GM20431 (cell line): ENCODE measurements at regions not wholly inside any gene's neighbourhood (a gene's known extent, or its start where the extent isn't known, plus 50 kb on each side); places are given as distances from the start of the nearest gene placed in this dataset.

Experiments used
- in situ Hi-C: fragments of 300-500 bp; cut with MseI, MboI; formaldehyde crosslinking; loops from one replicate; pipeline ENCODE4 v1.15.0; 2020; ENCODE audit warnings: low sequenced_read_pairs; ENCODE audit not compliant: unreplicated experiment

DNA sequence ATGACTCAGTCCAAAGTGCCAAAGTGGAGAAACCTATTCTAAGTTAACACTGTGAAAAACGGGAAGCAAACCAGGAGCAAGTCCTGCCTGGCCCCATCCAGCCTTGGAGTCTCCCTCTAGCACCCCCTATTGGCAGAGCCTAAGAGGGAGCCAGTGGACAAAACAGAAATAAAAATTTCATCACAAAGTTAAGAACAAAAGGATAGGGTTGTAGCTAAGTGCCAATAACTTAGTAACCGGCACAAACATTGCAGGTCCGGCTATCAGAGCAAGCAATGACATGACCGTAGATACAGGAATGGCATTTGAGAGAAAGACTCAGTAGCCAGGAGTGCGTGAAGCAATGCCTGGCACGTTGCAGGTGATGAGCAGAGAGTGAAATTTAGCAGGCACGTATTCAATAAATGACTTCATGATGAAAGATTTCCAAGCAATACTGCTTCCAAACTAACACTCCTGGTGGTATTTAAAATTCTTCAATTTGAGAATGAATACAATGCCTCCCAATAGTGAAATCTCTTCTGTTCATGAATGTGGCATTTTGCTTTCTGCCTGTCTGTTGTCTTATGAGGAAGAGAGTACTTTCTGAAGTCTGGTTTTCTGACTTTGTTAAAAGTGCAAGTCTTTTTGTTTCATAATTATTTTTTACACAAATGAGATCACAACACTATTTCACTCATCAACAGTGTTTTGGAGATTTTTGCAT, 391.0 kb downstream of the OMA1 start:
- in situ Hi-C loops, result no loop called here

DNA sequence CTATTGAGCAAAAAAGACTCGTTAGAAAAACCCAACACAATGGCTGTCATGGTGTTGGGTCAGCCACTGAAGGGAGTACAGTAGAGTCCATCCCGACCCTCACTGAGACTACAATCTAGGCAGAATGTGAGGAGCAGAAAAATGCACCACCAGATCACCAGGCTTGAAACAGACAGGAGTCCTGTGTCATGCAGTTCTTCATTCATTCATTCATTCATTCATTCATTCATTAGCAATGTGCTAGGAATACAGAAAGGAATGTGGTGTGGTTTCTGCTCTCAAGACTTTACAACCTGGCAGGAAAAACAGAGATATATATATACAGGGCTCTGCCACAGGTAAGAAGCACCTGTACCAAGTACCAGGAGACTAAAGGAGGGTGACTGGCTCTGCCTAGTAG, 392.3 kb downstream of the OMA1 start:
- in situ Hi-C loops, result no loop called here

GRCh38 chr1:58152697-58153096, 393.8 kb downstream of the OMA1 start:
- in situ Hi-C loops, result no loop called here

DNA sequence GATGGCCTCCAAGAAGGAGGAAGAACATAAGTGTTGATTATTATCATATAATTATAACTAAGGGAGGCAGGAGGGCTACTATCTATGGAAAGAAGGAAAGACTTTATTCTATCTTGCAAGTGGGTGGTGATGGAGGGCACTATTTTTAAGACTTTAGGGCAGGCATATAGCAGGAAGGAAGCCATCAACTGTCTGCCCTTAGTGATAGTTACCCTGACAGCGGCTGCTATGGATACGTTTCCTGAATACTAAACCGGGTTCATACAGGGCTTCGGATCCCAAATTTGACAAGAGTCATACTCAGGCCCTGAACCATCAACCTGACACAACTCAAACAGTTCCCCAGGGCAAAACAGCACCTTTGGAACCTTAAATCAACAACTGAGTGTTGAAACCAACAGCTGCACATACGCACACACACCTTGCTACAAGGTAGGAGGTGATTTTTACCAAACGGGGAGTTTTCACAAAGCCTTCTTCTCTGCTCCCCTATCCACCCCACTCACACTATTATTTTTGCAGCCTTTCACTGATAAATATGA, 397.2 kb downstream of the OMA1 start:
- in situ Hi-C loops, result no loop called here

GRCh38 chr1:58144698-58145270, 401.7 kb downstream of the OMA1 start:
- in situ Hi-C loops, result no loop called here

- in situ Hi-C loops, result no loop called here
Observed at GRCh38 chr1:58143972-58144697, 402.4 kb downstream of the OMA1 start.

- in situ Hi-C loops, result no loop called here
Observed at GRCh38 chr1:58136387-58136786, 410.1 kb downstream of the OMA1 start.

DNA sequence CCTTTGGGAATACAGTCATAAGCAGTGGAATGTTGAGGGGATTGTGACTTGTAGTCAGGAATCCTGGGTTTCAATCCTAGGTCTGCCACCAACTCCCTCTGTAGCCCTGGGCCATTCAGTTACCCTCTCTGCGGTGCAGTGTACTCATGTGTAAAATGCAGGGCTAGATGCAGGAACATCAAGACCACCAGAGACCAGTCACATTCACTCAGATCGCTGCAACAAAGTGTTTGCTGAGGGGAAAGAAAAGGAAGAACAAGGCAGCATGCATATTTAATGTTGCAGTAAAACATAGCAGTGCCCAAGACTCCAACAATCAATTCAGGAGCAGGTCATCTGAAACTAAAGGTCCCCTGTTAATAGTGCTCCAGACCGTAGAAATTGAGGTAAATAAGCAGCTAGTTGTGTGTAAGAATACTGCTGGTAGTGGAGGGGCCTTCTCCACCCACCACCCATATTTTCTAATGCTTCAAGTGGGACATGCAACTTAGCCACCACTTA, 410.7 kb downstream of the OMA1 start:
- in situ Hi-C loops, result no loop called here

DNA sequence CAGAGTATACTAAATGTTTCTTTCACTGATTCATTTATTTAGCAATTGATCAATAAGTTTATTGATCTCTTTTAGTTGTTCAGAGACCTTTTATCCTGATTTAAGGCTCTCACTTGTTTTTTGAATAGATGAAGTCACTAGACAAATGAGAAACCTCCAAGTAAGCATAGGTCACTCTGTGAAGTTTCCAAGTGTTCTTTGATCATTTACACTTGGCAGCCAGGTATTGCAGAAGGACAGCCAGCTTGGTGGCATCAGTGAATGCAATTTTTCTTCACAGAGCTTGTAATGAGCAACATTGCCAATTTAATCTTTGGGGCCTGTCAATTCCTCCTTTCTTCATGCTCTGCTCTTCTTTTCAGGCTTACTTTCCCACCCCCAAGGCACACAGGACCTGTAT, 413.0 kb downstream of the OMA1 start:
- in situ Hi-C loops, result no loop called here

GRCh38 chr1:58123051-58123450, 423.5 kb downstream of the OMA1 start:
- in situ Hi-C loops, result no loop called here

DNA sequence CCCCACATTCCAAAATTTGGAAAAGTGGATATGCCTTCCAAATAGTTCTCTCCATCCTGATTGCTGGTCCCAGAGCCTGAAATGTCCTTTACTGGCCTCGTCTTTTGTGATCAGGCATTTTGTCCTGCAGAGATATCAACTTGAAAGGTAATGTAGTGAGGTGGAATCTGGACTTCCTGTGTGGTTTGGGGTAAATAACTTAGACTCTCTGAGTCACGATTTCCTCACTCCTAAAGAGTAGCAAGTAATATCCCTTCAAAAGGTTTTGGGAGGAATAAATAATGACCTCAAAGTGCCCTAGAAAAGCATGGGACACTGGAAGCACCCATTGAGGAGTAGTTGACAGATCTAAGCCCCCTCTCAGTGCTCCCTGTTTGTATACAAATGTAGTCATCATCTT, 426.6 kb downstream of the OMA1 start:
- in situ Hi-C loops, result no loop called here

- in situ Hi-C loops, result no loop called here
Observed at GRCh38 chr1:58116284-58116683, 430.2 kb downstream of the OMA1 start.

DNA sequence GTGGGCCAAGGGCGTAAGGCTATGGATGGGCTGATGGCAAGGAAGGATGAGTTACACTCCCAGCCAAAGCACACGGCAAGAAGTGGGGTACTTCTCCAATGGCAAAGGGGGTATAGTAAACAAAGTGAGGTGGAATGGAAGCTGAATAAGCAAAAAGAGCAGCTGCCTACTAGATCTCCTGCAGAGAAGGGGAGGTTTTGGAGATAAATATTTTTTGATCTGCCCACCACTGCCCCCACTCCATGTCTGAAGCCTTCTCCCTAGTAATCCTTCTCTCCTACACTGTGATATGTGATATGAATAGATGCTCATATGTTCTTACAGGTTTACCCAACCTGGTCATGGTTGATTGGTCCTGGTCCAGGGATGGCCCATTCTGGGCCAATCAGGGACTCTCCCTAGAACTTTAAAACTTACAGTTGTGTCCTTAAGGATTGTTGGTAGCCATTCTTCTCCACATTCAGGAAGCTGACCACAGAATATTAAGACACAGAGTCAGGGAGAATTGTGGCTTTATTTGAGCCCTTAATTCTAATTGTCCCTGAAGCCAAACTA, 436.8 kb downstream of the OMA1 start:
- in situ Hi-C loops, result no loop called here

DNA sequence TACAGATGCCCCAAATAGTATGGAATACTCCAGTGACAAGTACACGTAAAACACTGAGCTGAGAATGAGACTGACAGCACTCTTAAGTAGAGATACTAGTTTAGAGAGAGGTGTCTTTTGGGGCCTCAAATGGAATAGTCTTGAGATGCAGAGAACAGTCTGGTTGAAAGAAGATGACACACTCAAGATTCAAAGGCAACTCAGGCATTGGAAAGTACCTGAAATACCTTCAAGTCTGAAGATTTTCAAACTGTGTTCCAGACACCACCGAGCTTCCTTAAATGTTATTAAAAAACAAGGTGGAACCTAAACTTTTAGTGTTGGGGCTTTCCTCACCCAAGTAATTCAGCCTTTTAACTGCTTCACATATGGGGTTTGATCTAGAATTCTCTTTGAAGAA, 437.7 kb downstream of the OMA1 start:
- in situ Hi-C loops, result no loop called here

- in situ Hi-C loops, result no loop called here
Observed at GRCh38 chr1:58107943-58108342, 438.6 kb downstream of the OMA1 start.

- in situ Hi-C loops, result no loop called here
Observed at GRCh38 chr1:58104960-58105359, 441.6 kb downstream of the OMA1 start.

GRCh38 chr1:58096714-58097113, 449.8 kb downstream of the OMA1 start:
- in situ Hi-C loops, result no loop called here

GRCh38 chr1:58095183-58095582, 451.3 kb downstream of the OMA1 start:
- in situ Hi-C loops, result no loop called here

- in situ Hi-C loops, result no loop called here
Observed at GRCh38 chr1:58094221-58094620, 452.3 kb downstream of the OMA1 start.

DNA sequence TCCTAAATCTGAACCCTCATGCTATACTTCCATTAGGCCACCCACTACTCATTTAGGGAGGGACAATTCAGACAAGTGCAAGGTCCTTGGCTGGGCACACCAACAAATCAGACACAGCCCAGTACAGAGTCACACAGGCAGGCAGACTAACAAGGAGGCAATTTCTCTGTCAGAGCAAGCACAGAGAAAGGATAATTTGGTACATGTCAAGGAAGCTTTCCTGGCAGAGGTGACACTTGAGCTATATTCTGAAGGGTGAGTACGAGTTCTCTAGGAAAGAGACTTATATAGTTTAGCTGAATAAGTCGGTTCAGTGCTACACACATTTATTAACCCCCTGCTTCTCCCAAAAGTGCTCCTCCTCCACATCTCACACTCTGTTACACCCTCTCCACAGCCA, 455.9 kb downstream of the OMA1 start:
- in situ Hi-C loops, result no loop called here
